ENCODE measurements at regions not wholly inside any gene's neighbourhood (a gene's known extent, or its start where the extent isn't known, plus 50 kb on each side); places are given as distances from the start of the nearest gene placed in this dataset.

- H2AFZ ChIP-seq (ENCODE audit: low read depth, low read length), result no peak overlapping the region
- no peaks in the 10 kb centered on the region for H4K20me1 ChIP-seq (ENCODE audit: insufficient read depth)
- no peak overlapping the region for H3K4me2 ChIP-seq (ENCODE audit: low read length)
- no peaks in the 10 kb centered on the region for H3K27me3 ChIP-seq (ENCODE audit: insufficient read depth, low read depth, low read length)
- H3K27ac ChIP-seq (ENCODE audit: low read length), result no peak overlapping the region
- no peaks in the 10 kb centered on the region for H3K9me2 ChIP-seq (ENCODE audit: insufficient read depth, low read length)
- H3K9me3 ChIP-seq (ENCODE audit: low read length), result no peaks in the 10 kb centered on the region
- H3K36me3 ChIP-seq (ENCODE audit: insufficient read depth, low read length), result no peaks in the 10 kb centered on the region
- TF ChIP-seq EZH2 (IDR thresholded peaks at IDR 0.05; ENCODE audit: borderline replicate concordance, insufficient read depth, low read length, poor library complexity, severe bottlenecking), result no peak
- no peak for TF ChIP-seq TAF1 (IDR thresholded peaks at IDR 0.05; ENCODE audit: low read depth)
- TF ChIP-seq SMC3 (conservative IDR thresholded peaks at IDR 0.05; ENCODE audit: poor library complexity), result no peak
- TF ChIP-seq EP300 (conservative IDR thresholded peaks at IDR 0.05; ENCODE audit: poor library complexity, severe bottlenecking), result no peak
- no peak for TF ChIP-seq RAD21 (conservative IDR thresholded peaks at IDR 0.05)
- TF ChIP-seq MXI1 (conservative IDR thresholded peaks at IDR 0.05; ENCODE audit: poor library complexity, severe bottlenecking), result no peak
- TF ChIP-seq, protein P1, sequence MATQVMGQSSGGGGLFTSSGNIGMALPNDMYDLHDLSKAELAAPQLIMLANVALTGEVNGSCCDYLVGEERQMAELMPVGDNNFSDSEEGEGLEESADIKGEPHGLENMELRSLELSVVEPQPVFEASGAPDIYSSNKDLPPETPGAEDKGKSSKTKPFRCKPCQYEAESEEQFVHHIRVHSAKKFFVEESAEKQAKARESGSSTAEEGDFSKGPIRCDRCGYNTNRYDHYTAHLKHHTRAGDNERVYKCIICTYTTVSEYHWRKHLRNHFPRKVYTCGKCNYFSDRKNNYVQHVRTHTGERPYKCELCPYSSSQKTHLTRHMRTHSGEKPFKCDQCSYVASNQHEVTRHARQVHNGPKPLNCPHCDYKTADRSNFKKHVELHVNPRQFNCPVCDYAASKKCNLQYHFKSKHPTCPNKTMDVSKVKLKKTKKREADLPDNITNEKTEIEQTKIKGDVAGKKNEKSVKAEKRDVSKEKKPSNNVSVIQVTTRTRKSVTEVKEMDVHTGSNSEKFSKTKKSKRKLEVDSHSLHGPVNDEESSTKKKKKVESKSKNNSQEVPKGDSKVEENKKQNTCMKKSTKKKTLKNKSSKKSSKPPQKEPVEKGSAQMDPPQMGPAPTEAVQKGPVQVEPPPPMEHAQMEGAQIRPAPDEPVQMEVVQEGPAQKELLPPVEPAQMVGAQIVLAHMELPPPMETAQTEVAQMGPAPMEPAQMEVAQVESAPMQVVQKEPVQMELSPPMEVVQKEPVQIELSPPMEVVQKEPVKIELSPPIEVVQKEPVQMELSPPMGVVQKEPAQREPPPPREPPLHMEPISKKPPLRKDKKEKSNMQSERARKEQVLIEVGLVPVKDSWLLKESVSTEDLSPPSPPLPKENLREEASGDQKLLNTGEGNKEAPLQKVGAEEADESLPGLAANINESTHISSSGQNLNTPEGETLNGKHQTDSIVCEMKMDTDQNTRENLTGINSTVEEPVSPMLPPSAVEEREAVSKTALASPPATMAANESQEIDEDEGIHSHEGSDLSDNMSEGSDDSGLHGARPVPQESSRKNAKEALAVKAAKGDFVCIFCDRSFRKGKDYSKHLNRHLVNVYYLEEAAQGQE (IDR thresholded peaks at IDR 0.05; ENCODE audit: borderline replicate concordance), result no peak
- no peak for TF ChIP-seq CTCF (IDR thresholded peaks at IDR 0.05; ENCODE audit: poor library complexity, severe bottlenecking)
- no peak for TF ChIP-seq POLR2AphosphoS5 (IDR thresholded peaks at IDR 0.05)
- H3K79me2 ChIP-seq (replicated peaks; ENCODE audit: insufficient read depth, low read length), result no peaks in the 10 kb centered on the region
- no peak overlapping the region for H3K4me3 ChIP-seq (ENCODE audit: low read length)
- H3K9ac ChIP-seq (ENCODE audit: low read length), result no peak overlapping the region
- H3F3A ChIP-seq (ENCODE audit: insufficient read depth, low read length, poor library complexity, severe bottlenecking), result no peaks in the 10 kb centered on the region
Observed at GRCh38 chr5:5902678-5903646, 475.4 kb downstream of the MED10 start.

GRCh38 chr5:5900350-5900749 is 477.9 kb downstream of the ICE1 start:
- H3K79me2 ChIP-seq (replicated peaks; ENCODE audit: insufficient read depth, low read length), result no peaks in the 10 kb centered on the region
- TF ChIP-seq EP300 (conservative IDR thresholded peaks at IDR 0.05; ENCODE audit: poor library complexity, severe bottlenecking) (peak; percentile 89), RAD21 (conservative IDR thresholded peaks at IDR 0.05) (peak; percentile 9), POLR2AphosphoS5 (IDR thresholded peaks at IDR 0.05) (peak; percentile 52), TAF1 (IDR thresholded peaks at IDR 0.05; ENCODE audit: low read depth) (no peak), MXI1 (conservative IDR thresholded peaks at IDR 0.05; ENCODE audit: poor library complexity, severe bottlenecking) (no peak), EZH2 (IDR thresholded peaks at IDR 0.05; ENCODE audit: borderline replicate concordance, insufficient read depth, low read length, poor library complexity, severe bottlenecking) (no peak), SMC3 (conservative IDR thresholded peaks at IDR 0.05; ENCODE audit: poor library complexity) (no peak), CTCF (IDR thresholded peaks at IDR 0.05; ENCODE audit: poor library complexity, severe bottlenecking) (no peak)
- TF ChIP-seq, protein P1 (IDR thresholded peaks at IDR 0.05; ENCODE audit: borderline replicate concordance), result no peak
- no peaks in the 10 kb centered on the region for H4K20me1 ChIP-seq (ENCODE audit: insufficient read depth)
- no peak overlapping the region for H3K4me3 ChIP-seq (ENCODE audit: low read length)
- no peak overlapping the region for H3K9ac ChIP-seq (ENCODE audit: low read length)
- no peaks in the 10 kb centered on the region for H3K27me3 ChIP-seq (ENCODE audit: insufficient read depth, low read depth, low read length)
- H3K9me3 ChIP-seq (ENCODE audit: low read length), result no peaks in the 10 kb centered on the region
- H3K4me2 ChIP-seq (ENCODE audit: low read length), result peak overlapping the region; percentile 9
- H3K27ac ChIP-seq (ENCODE audit: low read length), result peak overlapping the region; percentile 38
- H3K36me3 ChIP-seq (ENCODE audit: insufficient read depth, low read length), result no peaks in the 10 kb centered on the region
- H3F3A ChIP-seq (ENCODE audit: insufficient read depth, low read length, poor library complexity, severe bottlenecking), result no peaks in the 10 kb centered on the region
- no peaks in the 10 kb centered on the region for H3K9me2 ChIP-seq (ENCODE audit: insufficient read depth, low read length)
- no peak overlapping the region for H2AFZ ChIP-seq (ENCODE audit: low read depth, low read length)

All from neural cell (in vitro differentiated cells).